GM12878 (cell line): ENCODE measurements at regions not wholly inside any gene's neighbourhood (a gene's known extent, or its start where the extent isn't known, plus 50 kb on each side); places are given as distances from the start of the nearest gene placed in this dataset.

ENCODE experiments used
- ATAC-seq: fragments of 200-7000 bp; cut with Tn5 transposase; 3 replicates; pipeline ENCODE4 v1.9.1; 2020; ENCODE audit warnings: mild to moderate bottlenecking, moderate library complexity
- BruUV-seq: library from RNA; stranded (reverse); fragments of 400-500 nt; replicated peaks from 2 replicates; lab custom pipeline; 2021; lab: Mats Ljungman, UMichigan
- CTCF ChIA-PET: fragments of 300-600 bp; sonication (Branson Sonifier 250); formaldehyde crosslinking; extraction: SDS; loops from one replicate; lab custom pipeline; 2021; ENCODE audit warnings: inconsistent platforms; lab: Yijun Ruan, JAX
- POLR2A ChIA-PET: fragments of 350-600 bp; formaldehyde crosslinking; extraction: SDS; loops from one replicate; lab custom pipeline; 2021; ENCODE audit warnings: inconsistent platforms; lab: Charles Lee
- RAD21 ChIA-PET: fragments of 300-600 bp; sonication (Branson Sonifier 250); formaldehyde crosslinking; loops from one replicate; lab custom pipeline; 2023; ENCODE audit warnings: antibody characterized with exemption; ENCODE audit not compliant: unreplicated experiment; lab: Charles Lee
- SMC1A ChIA-PET: fragments of 300-600 bp; sonication (Branson Sonifier 250); formaldehyde crosslinking; loops from one replicate; lab custom pipeline; 2023; ENCODE audit not compliant: unreplicated experiment, uncharacterized antibody; lab: Charles Lee
- DNase-seq: peaks from one replicate; pipeline ENCODE4 v3.0.0-alpha.2; 2011; ENCODE audit warnings: low read depth, low spot score
- FAIRE-seq: peaks from 3 replicates; lab custom pipeline; 2011; peaks lifted over from hg19 to GRCh38; lab: Jason Lieb, UNC
- H2AFZ ChIP-seq: 2 replicates; pipeline ENCODE4 v1.6.0; 2011; ENCODE audit warnings: low read depth, low read length, control low read depth; ENCODE audit not compliant: control insufficient read depth
- H3K27ac ChIP-seq: 2 replicates; pipeline ENCODE4 v1.5.1; 2011; ENCODE audit warnings: control low read depth; ENCODE audit not compliant: control insufficient read depth, insufficient read depth
- H3K27me3 ChIP-seq, 2 experiments: replicated peaks in 1 of 2; 2 replicates each; pipeline versions ENCODE4 v1.6.0 to v1.6.1; 2011; ENCODE audit warnings: low read length in 1 of 2; ENCODE audit not compliant: control insufficient read depth in 2 of 2, insufficient read depth in 2 of 2
- H3K36me3 ChIP-seq, 2 experiments: 2 replicates each; pipeline ENCODE4 v1.5.1; 2011; ENCODE audit warnings: low read length in 1 of 2; ENCODE audit not compliant: control insufficient read depth in 2 of 2, insufficient read depth in 2 of 2
- H3K4me1 ChIP-seq: 2 replicates; pipeline ENCODE4 v1.6.1; 2011; ENCODE audit warnings: mild to moderate bottlenecking, low read length, moderate library complexity, mixed read lengths; ENCODE audit not compliant: control insufficient read depth, insufficient read depth
- H3K4me2 ChIP-seq: 2 replicates; pipeline ENCODE4 v1.6.0; 2011; ENCODE audit warnings: control low read depth; ENCODE audit not compliant: control insufficient read depth, insufficient read depth
- H3K4me3 ChIP-seq: fragments of 200-600 bp; sonication (generic); 2 replicates; pipeline ENCODE4 v1.5.1; 2016
- H3K79me2 ChIP-seq: 2 replicates; pipeline ENCODE4 v1.6.0; 2011; ENCODE audit warnings: low read length; ENCODE audit not compliant: control insufficient read depth, insufficient read depth
- H3K9ac ChIP-seq: 2 replicates; pipeline ENCODE4 v1.8.0; 2011; ENCODE audit warnings: low read length, control low read depth, mixed read lengths; ENCODE audit not compliant: control insufficient read depth, insufficient read depth
- H3K9me3 ChIP-seq: replicated peaks from 3 replicates; pipeline ENCODE4 v1.5.1; 2011; ENCODE audit warnings: mild to moderate bottlenecking, low read length; ENCODE audit not compliant: control insufficient read depth, insufficient read depth
- H4K20me1 ChIP-seq: 2 replicates; pipeline ENCODE4 v1.6.0; 2011; ENCODE audit not compliant: control insufficient read depth, insufficient read depth
- HDGF ChIP-seq: fragments of 450-650 bp; IDR thresholded peaks from 2 replicates; pipeline ENCODE4 v1.6.1; 2016; ENCODE audit warnings: antibody characterized with exemption
- KAT2A ChIP-seq: conservative IDR thresholded peaks from 2 replicates; pipeline ENCODE4 v1.6.1; 2011; ENCODE audit warnings: low read depth, low read length; ENCODE audit not compliant: control insufficient read depth
- SREBF2 ChIP-seq: IDR thresholded peaks from 2 replicates; pipeline ENCODE4 v1.6.1; 2012; ENCODE audit warnings: mild to moderate bottlenecking, low read length
- YY1 ChIP-seq: IDR thresholded peaks from 2 replicates; pipeline ENCODE4 v1.6.1; 2011; ENCODE audit warnings: low read depth, mild to moderate bottlenecking, low read length
- WGBS: methylation state at CpG from one replicate; pipeline ENCODE4 v1.1.6; 2016; ENCODE audit warnings: low lambda C conversion rate; ENCODE audit not compliant: insufficient replicate concordance, insufficient coverage; ENCODE audit errors: missing lambda C conversion rate; 5-methylcytosine and 5-hydroxymethylcytosine counted together
- in situ Hi-C: fragments of 300-500 bp; cut with MboI; formaldehyde crosslinking; loops from 9 replicates; pipeline ENCODE4 v1.14.3; 2018; ENCODE audit warnings: mixed read lengths
- intact Hi-C: fragments of 100-400 bp; cut with micrococcal nuclease; formaldehyde crosslinking; loops from one replicate; pipeline ENCODE4 v1.14.2; 2022; ENCODE audit not compliant: unreplicated experiment
- TF ChIP-seq, protein P1 (sequence below): IDR thresholded peaks from 2 replicates; pipeline ENCODE4 v1.6.1; 2012; ENCODE audit warnings: improper control_type of control experiment, low read depth, low read length; ENCODE audit not compliant: insufficient replicate concordance
- TF ChIP-seq, protein P2 (sequence below): IDR thresholded peaks from 2 replicates; pipeline ENCODE4 v1.6.1; 2011; ENCODE audit warnings: low read depth, mild to moderate bottlenecking, low read length, moderate library complexity, borderline replicate concordance; ENCODE audit errors: extremely low read depth
- TF ChIP-seq, protein P3 (sequence below): fragments of 450-650 bp; IDR thresholded peaks from 2 replicates; pipeline ENCODE4 v1.6.1; 2017; ENCODE audit warnings: mild to moderate bottlenecking, low read depth, inconsistent platforms; ENCODE audit not compliant: poor library complexity, severe bottlenecking

DNA sequence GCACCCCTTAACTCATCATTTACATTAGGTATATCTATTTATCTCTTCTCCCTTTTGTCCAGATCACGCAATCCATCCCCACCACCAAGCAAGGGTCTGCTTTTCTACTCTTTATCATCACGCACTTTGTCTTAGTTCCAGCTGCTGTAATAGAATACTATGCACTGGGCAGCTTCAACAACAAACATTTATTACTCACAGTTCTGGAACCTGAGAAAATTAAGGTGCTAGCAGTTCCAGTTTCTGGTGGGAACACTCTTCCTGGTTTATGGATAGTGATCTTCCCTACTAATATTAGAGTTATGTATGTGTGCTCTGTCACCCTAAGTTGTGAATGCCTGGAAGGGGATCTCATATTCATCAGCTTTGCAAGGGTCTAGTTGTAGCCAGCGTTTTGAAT is 687.0 kb downstream of the NTRK3 start (continued):
- TF ChIP-seq, protein P1, sequence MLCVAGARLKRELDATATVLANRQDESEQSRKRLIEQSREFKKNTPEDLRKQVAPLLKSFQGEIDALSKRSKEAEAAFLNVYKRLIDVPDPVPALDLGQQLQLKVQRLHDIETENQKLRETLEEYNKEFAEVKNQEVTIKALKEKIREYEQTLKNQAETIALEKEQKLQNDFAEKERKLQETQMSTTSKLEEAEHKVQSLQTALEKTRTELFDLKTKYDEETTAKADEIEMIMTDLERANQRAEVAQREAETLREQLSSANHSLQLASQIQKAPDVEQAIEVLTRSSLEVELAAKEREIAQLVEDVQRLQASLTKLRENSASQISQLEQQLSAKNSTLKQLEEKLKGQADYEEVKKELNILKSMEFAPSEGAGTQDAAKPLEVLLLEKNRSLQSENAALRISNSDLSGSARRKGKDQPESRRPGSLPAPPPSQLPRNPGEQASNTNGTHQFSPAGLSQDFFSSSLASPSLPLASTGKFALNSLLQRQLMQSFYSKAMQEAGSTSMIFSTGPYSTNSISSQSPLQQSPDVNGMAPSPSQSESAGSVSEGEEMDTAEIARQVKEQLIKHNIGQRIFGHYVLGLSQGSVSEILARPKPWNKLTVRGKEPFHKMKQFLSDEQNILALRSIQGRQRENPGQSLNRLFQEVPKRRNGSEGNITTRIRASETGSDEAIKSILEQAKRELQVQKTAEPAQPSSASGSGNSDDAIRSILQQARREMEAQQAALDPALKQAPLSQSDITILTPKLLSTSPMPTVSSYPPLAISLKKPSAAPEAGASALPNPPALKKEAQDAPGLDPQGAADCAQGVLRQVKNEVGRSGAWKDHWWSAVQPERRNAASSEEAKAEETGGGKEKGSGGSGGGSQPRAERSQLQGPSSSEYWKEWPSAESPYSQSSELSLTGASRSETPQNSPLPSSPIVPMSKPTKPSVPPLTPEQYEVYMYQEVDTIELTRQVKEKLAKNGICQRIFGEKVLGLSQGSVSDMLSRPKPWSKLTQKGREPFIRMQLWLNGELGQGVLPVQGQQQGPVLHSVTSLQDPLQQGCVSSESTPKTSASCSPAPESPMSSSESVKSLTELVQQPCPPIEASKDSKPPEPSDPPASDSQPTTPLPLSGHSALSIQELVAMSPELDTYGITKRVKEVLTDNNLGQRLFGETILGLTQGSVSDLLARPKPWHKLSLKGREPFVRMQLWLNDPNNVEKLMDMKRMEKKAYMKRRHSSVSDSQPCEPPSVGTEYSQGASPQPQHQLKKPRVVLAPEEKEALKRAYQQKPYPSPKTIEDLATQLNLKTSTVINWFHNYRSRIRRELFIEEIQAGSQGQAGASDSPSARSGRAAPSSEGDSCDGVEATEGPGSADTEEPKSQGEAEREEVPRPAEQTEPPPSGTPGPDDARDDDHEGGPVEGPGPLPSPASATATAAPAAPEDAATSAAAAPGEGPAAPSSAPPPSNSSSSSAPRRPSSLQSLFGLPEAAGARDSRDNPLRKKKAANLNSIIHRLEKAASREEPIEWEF: no peak
- TF ChIP-seq, protein P2, sequence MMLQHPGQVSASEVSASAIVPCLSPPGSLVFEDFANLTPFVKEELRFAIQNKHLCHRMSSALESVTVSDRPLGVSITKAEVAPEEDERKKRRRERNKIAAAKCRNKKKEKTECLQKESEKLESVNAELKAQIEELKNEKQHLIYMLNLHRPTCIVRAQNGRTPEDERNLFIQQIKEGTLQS: no peak

DNA sequence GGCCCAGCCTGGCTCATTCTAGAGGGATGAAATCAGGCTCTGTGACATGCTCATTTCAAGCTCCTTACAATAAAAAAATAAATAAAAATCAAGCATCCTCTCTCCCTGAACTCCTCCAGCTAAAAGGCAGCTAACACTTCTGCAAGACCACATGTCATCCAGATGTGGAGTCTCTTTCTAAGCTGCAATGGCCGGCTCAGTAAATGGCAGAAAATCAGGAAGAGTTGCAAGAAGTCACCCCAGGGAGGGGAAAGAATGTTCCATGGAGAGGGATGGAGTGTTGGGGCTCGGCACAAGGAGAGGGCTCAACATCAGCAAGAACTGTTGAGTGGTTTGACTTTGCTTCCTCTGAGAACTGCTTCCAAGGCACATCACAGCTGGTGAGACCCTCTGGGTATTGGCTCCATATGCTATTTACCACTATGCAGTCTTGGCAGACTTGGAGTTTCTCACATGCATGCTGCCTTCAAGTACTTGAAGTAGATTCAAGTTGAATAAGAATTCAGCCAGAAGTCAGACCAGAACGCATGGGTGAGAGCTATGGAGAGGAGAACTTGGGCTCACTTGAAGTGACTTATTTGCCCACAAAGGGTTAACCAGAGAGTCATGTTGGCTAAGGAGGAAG is 689.0 kb downstream of the NTRK3 start:
- H3K4me3 ChIP-seq: no peak overlapping the region
- no peaks in the 10 kb centered on the region for H3K36me3 ChIP-seq
- H3K79me2 ChIP-seq: no peaks in the 10 kb centered on the region
- no peak for DNase-seq
- intact Hi-C loops (no loop called here), in situ Hi-C loops (no loop called here)
- RAD21 ChIA-PET: no interaction called here
- SMC1A ChIA-PET: no interaction called here
- no peaks in the 10 kb centered on the region for H3K4me1 ChIP-seq
- BruUV-seq: no TSS peak
- H3K4me2 ChIP-seq: no peak overlapping the region
- 12% methylated on average over 3 of the region's 3 CpGs for WGBS
- no peak overlapping the region for H3K9ac ChIP-seq
- no peaks in the 10 kb centered on the region for H3K27me3 ChIP-seq
- CTCF ChIA-PET: no interaction called here
- H2AFZ ChIP-seq: no peak overlapping the region
- no peak for ATAC-seq
- FAIRE-seq: no peak
- TF ChIP-seq SREBF2: no peak
- no peak for TF ChIP-seq YY1
- TF ChIP-seq HDGF: no peak
- TF ChIP-seq, protein P3, sequence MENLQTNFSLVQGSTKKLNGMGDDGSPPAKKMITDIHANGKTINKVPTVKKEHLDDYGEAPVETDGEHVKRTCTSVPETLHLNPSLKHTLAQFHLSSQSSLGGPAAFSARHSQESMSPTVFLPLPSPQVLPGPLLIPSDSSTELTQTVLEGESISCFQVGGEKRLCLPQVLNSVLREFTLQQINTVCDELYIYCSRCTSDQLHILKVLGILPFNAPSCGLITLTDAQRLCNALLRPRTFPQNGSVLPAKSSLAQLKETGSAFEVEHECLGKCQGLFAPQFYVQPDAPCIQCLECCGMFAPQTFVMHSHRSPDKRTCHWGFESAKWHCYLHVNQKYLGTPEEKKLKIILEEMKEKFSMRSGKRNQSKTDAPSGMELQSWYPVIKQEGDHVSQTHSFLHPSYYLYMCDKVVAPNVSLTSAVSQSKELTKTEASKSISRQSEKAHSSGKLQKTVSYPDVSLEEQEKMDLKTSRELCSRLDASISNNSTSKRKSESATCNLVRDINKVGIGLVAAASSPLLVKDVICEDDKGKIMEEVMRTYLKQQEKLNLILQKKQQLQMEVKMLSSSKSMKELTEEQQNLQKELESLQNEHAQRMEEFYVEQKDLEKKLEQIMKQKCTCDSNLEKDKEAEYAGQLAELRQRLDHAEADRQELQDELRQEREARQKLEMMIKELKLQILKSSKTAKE: no peak
- TF ChIP-seq KAT2A: no peak
- POLR2A ChIA-PET: no interaction called here
- no peaks in the 10 kb centered on the region for H4K20me1 ChIP-seq
- no peaks in the 10 kb centered on the region for H3K9me3 ChIP-seq
- no peak overlapping the region for H3K27ac ChIP-seq
